GM21423 (cell line): ENCODE measurements at regions not wholly inside any gene's neighbourhood (a gene's known extent, or its start where the extent isn't known, plus 50 kb on each side); places are given as distances from the start of the nearest gene placed in this dataset.
"Not testable (repeated sequence)": the region's sequence is repeated elsewhere in the genome, so short reads cannot be mapped to it uniquely, and the experiment has no call there.

ENCODE experiments used
- ATAC-seq: cut with Tn5 transposase; IDR thresholded peaks from one replicate; pipeline ENCODE4 v1.9.1; 2021; ENCODE audit warnings: mild to moderate bottlenecking, moderate library complexity; ENCODE audit not compliant: unreplicated experiment

DNA sequence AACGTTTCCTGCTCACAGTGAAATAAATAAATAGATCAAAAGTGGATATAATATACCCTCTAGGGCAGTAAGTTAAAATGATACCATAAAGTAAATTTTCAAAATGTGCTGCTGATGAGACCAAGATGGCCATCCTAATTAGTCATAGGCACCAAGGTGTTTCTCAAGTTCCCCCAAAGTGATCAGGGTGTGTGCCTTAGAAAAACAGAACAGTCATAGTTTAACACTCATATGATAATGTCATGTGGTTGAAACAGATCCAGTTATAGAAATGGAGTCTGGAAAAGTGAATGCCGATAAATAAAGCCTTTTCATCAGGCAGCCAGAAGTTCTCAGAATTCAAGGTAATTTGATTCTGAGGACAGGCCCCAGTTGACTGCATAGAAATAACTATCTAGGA, 161.5 kb upstream of the CDKN2B start:
- ATAC-seq, result no peak

DNA sequence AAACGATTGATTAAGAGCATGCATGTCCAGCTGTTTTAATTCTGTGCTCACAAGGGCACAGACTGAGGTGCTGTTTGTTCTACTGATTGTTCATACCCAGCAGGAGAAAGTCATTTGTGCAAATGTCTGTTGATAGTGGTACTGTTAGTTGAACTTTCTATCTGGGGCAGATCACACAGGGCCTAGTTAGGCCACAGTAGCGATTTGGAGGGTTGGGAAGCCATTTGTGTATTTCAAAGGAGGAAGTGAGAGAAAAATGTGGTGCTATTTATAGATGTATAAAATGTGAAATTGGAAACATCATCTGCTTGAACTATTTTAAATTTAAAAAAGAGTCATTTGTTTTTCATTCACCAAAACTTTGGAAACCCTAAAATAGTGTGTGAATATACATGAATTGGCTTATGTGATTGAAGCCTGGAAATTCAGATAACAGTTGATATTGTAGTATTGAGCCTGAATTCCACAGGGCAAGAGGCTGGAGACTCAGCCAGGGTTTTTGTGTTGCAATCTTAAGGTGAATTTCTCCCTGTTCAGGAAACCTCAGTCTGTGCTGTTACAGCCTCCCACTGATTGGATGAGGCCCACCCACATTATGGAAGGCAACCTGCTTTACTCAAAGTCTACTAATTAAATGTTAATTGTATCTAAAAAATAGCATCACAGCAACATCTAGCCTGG, 162.0 kb upstream of the CDKN2B start:
- ATAC-seq, result no peak

DNA sequence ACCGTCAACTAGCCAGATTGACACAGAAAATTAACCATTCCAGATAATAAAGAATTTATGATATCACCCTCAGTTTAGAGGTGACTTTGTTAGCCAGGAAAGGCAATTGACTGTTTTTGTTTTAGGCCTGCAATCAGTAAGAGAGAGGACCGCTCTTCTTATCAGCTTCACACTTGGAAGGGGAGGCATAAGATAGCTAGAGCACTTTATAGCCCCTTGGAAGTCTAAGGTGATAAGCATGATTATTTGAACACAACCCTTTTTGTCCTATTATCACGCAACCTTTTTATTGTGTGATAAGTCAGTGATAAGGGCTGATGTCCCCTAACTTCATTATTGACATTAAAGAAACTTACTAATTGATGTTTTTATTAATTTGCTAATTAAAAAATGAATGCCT, 162.6 kb upstream of the CDKN2B start:
- ATAC-seq, result no peak

DNA sequence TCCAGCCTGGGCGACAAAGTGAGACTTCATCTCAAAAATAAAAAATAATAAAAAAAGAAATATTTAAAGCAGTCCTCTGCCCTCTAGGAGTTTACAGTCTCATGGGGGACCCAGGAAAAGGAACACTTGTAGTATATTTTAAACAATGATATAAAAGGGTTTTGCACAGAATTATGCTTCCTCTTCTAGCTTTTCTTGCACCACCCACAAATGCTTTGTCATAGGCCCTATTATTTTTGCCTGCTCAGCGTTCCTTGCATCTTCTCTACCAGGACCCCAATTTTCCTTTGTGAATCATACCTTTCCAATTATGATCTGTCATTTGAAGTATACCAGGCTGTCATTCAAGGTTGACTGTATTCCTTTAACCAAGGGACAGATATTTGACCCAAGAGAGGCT, 164.8 kb upstream of the CDKN2B start:
- no peak for ATAC-seq

DNA sequence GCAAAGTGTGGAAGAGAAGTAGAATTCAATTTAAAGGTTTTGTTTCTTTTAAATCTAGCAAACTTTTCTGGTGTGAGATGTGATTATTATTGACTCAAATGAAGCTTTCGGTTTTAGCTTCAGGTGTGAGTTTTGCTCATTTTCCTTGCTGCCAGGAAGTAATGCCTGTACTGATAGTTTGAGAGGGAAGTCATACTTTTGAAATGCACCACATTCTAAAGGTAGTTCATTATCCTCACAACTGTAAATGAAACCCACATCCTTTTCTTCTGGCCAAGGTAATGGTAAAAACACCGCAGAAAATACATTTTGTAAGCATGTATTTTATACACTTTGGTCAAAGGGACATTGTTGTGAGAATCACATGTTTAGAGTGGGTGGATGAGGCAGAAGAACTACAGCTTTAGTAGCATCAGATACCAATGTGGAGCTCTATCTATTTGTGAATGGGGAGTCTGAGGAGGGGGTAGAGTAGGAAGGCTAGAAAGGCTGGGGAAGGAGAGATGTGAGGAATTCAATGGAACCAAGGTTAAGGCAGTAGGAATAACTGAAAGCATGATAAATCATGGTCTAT, 167.0 kb upstream of the CDKN2B start:
- ATAC-seq, result peak; percentile 62

DNA sequence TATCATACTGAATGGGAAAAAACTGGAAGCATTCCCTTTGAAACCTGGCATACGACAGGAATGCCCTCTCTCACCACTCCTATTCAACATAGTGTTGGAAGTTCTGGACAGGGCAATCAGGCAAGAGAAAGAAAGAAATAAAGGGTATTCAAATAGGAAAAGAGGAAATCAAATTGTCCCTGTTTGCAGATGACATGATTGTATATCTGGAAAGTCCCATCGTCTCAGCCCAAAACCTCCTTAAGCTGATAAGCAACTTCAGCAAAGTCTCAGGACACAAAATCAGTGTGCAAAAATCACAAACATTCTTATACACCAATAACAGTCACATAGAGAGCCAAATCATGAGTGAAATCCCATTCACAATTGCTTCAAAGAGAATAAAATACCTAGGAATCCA, 171.9 kb upstream of the CDKN2B start:
- not testable (repeated sequence) for ATAC-seq

GRCh38 chr9:22189471-22189870, 180.4 kb upstream of the CDKN2B start:
- no peak for ATAC-seq

GRCh38 chr9:22197000-22197399, 187.9 kb upstream of the CDKN2B start:
- peak; percentile 63 for ATAC-seq

DNA sequence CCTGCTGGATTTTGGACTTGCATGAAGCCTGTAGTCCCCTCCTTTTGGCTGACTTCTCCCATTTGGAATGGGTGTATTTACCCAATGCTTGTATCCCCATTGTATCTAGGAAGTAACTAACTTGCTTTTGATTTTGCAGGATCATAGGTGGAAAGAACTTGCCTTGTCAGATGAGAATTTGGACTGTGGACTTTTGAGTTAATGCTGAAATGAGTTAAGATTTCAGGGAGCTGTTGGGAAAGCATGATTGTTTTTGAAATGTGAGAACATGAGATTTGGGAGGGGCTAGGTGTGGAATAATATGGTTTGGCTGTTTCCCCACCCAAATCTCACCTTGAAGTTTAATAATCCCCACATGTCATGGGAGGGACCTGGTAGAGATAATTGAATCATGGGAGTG, 189.6 kb upstream of the CDKN2B start:
- ATAC-seq, result no peak

- ATAC-seq, result no peak
Observed at GRCh38 chr9:22201256-22201655, 192.2 kb upstream of the CDKN2B start.

- ATAC-seq, result no peak
Observed at GRCh38 chr9:22203371-22204138, 194.4 kb upstream of the CDKN2B start.

- no peak for ATAC-seq
Observed at GRCh38 chr9:22204240-22204639, 195.1 kb upstream of the CDKN2B start.

- ATAC-seq, result no peak
Observed at GRCh38 chr9:22206833-22207232, 197.7 kb upstream of the CDKN2B start.

DNA sequence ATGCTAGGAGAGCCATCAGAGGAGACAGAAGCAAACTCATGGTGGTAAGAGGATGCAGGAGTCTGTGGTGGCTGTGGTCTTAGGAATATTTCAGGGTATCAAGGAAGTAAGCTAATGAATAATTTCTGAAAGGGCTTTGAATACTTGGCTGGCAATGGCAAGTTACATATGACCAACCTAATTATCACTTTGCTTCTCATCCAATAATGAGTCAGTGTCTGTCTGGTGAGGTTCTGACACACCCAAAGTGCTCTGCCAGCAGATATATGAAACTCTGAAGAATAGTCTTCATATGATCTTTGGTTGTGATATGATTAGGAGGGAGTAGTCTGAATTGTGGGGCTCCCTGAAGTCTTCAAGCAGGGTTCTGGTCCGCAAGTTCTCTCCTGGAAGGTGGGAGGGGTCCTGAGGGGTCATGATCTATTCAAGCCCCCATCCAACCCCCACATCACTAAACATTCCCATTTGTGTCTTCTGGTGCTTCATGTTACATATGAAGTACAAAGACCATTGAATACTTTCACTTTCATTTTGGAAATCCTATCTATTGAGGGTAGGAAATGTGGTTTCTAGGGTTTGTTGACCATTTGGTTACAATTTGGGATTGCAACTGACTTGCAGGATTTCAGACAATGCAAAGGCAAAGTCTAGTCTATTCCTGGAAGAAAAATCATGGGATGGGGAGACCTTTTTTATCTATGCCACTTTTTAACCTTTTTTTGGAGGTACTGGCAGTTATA, 199.9 kb upstream of the CDKN2B start:
- ATAC-seq, result no peak

GRCh38 chr9:22210262-22210661, 201.2 kb upstream of the CDKN2B start:
- ATAC-seq, result no peak

GRCh38 chr9:22210936-22211335, 201.8 kb upstream of the CDKN2B start:
- no peak for ATAC-seq

DNA sequence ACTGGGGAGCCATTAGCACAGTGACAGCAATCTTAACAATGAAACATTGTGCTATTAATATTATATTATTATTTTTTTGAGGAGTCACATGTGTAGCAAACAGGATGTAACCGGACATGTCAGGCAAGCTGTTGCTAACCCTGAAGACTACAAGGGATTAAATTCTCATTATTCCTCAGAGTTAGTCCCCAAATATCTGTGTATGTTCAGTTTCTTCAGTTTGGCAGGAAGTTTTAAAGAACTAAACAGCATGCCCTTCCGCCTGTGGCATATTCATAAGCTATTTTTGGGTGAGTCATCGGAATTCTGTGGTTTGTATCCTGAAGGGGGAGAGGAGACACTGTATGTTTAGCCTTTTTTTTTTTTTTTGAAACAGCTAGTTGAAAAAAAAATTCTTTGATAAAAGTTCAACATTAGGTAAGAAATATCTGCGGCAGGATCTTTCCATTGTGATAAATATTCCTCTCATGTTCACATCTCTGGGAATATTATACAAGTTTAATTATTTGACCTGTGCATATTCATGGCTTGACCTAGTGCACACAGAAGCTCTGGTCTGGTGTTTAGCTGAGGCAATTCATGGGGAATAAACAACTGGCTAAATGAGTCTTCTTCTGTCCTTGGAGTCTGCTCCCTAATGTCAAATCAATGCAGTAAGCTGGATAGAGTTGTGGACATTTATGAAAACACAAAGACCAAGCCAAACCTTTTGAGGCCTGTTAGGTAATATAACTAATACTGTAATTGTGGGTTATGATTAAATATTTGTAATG, 202.7 kb upstream of the CDKN2B start:
- no peak for ATAC-seq

DNA sequence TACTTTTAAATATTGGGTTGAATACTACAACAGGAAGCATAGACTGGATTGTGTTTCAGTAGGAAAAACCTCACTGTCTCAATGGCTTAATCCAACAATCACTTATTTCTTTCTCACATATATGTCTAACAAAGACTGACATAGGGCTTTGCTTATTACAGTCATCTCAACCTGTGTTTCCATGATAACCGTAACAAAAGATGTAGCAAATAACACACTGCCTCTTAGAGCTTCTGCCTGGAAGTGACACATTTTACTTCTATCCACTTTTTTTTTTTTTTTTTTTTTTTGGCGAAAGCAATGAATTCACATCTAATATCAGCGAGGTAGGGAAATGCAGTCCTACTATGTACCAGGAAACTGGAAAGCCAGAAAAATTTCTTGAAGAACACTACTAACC, 204.9 kb upstream of the CDKN2B start:
- ATAC-seq, result no peak

DNA sequence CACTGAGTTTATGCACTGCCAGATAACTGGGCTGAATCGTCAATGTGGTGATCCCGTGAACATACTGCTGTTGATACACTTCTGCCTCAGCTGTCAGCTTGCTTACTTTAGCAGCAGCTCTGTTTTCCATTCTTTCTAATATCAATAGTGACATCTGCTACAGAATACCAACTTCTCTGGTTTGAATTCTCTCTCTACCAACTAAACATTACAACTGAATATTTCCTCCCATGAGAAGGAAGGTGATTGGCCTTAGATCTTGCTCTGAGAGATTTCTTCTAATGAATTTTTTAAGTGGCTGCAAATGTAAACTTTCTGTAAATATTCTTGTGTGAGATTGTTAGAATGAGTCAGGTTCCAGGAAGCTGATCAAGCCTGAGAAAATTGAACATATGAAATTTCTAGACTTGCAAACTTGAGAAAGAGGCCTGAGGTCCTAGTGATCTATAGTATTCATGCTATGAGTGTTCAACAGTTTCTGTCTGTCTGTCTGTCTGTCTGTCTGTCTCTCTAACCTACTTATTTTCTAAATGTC, 205.5 kb upstream of the CDKN2B start:
- no peak for ATAC-seq

- ATAC-seq, result no peak
Observed at GRCh38 chr9:22215521-22215920, 206.4 kb upstream of the CDKN2B start.
